Forelimb muscle (tissue), 1 donor: ENCODE measurements at regions not wholly inside any gene's neighbourhood (a gene's known extent, or its start where the extent isn't known, plus 50 kb on each side); places are given as distances from the start of the nearest gene placed in this dataset.
"Not testable (repeated sequence)": the region's sequence is repeated elsewhere in the genome, so short reads cannot be mapped to it uniquely, and the experiment has no call there.

Experiments
- DNase-seq: peaks from one replicate; pipeline ENCODE4 v3.0.0-alpha.2; 2013; ENCODE audit warnings: low read depth

DNA sequence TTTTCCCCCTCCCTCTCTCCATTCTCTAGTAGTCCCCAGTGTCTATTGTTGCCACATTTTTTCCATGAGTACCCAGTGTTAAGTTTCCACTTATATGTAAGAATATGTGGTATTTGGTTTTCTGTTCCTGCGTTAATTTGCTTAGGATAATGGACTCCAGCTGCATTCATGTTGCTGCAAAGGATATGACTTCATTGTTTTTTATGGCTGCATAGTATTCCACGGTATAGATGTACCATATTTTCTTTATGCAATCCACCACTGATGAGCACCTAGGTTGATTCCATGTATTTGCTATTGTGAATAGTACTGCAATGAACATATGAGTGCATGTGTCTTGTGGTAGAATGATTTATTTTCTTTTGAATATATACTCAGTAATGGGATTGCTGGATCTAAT lies 77.4 kb upstream of the MEGF10 start:
- DNase-seq: no peak

DNA sequence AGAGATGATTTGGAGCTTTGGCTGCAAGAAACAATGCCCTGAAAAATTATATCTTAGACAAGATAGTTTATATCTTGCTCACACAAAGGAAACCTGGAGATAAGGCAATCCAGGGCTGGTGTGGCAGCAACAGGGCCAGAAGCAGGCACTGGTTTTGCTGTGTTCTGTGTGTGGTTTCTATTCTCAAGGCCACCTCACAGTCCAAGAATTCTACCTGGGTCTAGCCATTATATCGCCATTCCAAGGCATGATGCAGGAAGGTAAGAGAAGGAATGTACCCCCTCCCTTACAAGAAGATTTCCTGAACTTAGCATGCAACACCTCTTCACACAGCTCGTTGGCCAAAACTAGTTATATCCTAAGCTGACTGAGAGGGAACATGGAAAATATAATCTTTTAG lies 74.5 kb upstream of the MEGF10 start:
- DNase-seq: no peak

DNA sequence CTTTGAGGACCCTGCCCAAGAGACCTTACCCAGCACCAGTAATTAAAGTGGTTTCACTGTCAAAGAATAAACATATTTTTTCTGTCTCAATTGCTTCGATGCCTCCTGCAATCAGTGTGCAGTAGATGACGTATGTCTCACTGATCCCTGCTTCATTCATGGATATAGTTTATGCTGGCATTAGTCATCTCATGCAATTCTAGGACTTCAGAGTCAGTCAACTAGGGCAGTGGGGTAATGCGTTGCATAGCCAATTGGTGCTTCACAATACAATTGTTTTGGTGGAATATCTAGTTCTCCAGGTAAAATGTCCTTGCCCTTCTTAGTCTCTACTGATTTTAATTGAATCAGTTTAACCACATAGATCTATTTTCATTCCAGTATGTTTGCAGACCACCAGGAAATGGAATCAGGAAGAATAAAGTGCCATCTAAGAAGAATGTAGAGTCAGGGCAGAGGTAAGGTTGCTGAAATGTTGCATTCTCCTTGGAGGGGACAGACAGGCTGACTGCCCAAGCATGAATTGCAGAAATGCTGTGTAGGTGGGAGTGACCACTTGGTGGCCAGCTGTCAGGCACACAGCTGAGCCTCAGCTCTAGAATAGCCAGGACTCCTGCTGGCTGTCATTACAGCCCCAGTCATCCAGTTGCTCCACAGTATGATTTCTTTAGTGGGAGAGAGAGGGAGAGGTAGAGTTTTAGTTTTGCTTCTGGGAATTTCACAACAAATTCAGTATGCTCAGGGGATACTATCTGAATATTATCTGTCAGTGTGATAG lies 73.5 kb upstream of the MEGF10 start:
- no peak for DNase-seq

DNA sequence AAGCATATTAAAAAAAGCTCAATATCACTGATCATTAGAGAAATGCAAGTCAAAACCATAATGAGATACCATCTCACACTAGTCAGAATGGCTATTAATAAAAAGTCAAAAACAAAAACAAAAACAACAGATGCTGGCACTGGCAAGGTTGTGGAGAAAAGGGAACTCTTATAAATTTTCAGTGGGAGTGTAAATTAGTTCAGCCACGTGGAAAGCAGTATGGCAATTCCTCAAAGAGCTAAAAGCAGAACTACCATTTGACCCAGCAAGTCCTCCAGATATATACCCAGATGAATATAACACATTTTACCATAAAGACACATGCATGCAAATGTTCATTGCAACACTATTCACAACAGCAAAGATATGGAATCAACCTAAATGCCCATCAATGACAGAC lies 68.7 kb upstream of the MEGF10 start:
- DNase-seq: not testable (repeated sequence)

DNA sequence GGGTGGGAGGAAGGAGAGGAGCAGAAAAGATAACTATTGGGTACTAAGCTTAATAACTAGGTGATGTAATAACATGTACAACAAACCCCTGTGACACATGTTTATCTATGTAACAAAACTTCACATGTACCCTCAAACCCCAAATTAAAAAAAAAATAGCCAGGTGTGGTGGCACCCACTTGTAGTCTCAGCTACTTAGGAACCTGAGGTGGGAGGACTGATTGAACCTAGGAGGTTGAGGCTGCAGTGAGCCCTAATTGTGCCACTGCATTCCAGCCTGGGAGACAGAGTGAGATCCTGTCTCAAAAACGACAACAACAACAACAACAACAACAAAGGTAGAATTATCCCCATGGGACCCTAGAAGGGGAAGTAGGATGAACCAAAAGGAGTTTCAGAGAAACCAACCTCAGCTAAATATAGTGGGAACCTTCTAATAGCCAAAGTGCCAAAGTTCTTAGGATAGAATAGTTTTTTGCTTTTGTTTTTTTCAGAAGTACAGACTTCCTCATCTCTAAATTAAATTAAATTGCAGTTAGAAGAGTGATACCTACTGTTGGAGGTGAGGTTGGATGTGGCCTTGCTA lies 67.9 kb upstream of the MEGF10 start:
- not testable (repeated sequence) for DNase-seq

DNA sequence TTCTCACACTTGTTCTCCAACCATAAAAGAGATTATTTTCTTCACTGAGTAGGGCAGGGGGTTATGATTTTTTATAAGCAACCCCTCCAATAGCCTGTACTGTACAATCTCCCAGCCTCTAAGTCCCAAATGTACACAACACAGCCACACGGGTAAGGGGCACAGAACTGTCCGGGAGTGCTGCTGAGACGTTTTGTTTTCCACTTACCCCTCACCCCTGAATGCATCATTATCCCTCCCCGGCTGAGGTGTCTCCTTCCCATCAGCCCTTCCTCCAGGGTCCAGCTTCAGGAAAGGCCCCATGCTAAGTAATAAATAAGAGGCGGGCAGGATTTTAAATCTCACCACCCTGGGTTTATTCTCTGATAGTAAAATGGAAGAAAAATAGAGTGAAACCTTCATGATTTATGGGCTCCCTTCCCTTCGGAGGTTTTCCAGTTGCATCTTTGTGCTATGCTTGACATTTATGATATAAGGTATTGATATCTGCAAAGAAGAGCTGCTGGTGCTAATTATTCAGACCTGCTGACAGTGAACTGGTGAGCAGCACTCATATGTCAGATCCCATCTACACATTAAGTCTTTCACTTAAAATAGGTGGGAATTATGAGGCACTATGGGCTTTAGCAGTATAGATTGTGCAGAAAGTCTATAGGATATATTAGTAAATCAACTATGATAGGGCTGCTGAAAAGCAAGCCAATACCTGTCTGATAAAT lies 67.2 kb upstream of the MEGF10 start:
- no peak for DNase-seq

DNA sequence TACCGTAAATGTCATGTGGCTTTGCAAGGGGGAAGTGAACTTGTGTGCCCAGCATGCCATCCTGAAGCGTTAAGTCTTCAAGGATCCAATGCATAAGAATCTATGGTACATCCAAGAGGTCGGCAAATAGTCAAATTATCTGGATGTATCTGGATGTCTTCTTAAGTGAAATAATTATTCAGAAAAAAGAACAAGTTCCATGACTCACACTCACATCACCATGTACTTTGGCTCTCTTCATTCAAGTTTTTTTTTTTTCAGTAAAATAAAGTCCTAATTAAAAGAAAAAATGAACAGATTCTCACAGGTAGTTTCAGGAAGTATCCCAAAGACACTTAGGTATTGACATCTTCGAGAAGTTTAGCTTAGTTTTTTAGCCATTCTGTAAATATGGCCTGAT lies 62.7 kb upstream of the MEGF10 start:
- DNase-seq: no peak

DNA sequence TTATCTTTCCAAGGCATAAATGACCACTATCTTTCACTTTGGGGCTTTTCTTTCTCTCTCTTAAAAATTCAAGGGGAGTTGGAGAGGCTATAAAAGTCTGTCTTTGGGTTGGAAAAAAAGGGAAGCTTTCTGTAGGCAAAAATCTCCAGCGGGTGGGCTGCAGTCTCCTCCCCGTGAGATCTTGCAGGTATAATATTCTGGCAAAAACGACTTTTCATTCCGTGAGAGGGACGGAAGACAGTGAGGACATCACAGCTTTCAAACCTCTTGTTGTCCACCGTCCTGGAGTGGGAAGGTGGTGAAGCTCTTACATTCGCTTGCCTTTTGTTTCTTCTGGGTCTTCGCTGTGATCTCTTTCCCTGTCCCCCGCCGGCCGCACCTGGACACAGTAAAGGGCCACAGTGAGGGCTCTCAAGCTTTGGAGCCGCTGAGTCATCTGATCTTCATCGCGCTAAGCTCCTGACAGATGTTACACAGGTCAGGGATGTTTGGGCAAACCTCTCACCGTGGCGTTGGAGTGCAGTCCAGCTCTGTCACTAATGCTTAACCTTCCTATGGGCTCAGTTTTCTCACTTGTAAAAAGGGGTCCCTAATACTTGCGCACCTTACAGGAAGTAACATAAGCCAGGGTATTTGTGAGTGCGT lies 61.9 kb upstream of the MEGF10 start:
- no peak for DNase-seq

DNA sequence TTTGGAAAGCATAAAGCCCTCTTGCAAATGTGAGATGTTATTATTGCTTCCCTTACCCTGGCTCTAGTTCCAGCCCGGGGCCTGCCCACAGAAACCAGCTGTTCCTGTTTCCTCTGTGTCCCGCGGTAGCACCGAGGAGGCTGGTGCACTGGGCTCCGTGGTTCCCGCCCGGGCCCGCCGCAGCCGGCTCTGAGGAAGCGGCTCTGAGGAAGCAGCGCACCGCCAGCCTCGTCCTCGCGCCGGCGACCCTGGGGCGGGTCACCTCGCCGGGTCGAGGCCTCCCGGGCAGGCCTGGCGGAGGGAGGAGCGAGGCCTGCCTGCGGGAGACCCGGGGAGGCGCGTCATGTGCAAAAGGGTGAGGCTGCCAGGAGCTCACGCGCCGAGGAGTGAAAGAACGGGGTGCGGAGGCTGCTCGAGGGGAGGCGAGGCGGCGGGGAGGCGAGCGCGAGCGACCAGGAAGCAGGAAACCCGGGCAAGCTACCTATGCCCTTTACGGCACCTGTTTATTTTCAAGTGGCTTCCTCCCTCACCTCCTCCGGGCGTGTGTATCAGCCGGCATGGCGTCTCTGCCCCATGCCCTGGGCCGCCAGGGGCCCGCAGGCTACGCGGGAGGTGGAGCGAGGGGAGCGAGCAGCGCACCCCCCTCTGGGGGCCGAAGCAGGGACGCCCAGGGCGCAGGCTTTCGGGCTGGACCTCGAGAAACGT lies 61.3 kb upstream of the MEGF10 start:
- no peak for DNase-seq

DNA sequence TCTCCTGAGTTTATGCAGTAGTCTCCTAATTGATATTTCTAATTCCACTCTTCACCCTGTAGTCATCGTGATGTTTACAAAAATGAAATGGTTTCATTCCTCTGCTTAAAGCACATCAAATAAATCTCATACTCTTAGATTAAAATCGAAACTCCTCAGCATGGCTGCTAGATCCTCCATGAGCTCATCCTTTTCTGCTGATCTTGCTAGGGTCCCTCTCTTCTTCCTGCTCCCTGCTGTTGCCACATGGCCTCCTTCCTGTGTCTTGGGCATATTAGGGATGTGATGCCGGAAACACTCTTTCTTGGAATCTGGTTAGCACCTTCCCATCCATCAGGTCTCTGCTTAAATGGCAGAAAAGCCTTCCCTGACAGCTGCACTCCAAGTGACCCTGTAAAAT lies 59.5 kb upstream of the MEGF10 start:
- DNase-seq: no peak

DNA sequence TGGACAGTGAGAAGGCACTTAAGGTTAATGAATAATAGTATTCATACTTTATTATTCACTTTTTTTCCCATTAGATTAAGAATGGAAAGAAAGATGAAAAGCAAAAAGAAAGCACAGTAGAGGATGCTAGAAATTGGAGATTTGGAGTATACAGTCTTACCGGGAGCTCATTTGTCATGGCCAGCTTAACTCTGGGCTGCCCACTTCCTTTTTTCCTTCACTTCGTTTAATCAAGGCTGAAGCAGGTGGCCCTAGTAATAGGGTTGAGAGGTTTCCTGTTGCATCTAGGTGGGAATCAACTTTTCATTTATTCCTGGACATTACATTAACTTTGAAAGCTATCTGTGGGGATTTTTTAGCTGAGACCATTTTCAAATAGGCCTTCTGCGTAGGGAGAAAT lies 57.0 kb upstream of the MEGF10 start:
- no peak for DNase-seq

DNA sequence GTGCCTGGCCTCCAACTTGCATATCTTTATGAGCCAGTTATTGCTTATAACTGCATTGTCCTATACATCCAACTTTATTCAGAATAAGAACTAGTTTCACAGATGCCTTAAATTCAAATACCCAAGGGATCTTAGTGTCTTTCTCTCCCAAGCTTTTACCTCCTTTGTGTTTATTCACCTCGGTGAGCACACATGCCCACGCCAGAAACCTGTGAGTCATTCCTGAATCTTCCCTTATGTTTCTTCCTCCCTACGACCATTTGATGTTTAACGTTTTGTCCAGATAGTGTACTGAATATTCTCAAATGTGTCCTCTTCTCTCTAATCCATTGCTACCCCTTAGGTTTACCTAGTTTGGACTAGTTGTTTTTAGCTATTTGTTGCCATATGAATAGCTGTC lies 55.5 kb upstream of the MEGF10 start:
- DNase-seq: no peak

DNA sequence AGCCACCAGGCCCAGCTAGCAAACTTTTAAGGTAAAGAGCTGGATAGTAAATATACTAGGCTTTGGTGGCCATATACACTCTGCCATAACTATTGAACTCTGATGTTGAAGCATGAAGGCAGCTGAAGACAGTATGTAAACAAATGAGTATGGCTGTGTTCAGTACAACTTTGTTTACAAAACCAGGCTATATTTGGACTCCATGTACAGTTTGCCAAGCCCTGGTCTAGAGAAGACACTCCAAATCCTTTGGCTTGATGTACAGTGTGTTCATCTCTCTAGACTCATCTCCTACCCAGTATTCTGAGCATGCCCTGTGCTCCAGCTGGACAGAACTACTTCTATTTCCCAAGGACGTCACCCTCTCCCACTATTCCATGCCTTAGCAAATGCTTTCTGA lies 54.3 kb upstream of the MEGF10 start:
- no peak for DNase-seq
